Neuronal stem cell (in vitro differentiated cells): ENCODE measurements at regions not wholly inside any gene's neighbourhood (a gene's known extent, or its start where the extent isn't known, plus 50 kb on each side); places are given as distances from the start of the nearest gene placed in this dataset.
A peak's percentile ranks its signal among the peaks of the same experiment; 100 is the strongest.

Experiments used
- DNase-seq: peaks from one replicate; pipeline ENCODE4 v3.0.0-alpha.2; 2013; ENCODE audit warnings: low spot score
- H2AFZ ChIP-seq: one replicate; pipeline ENCODE4 v1.6.1; 2013; ENCODE audit warnings: mild to moderate bottlenecking, low read length, inconsistent platforms
- H2AK5ac ChIP-seq: 2 replicates; pipeline ENCODE4 v1.6.1; 2013; ENCODE audit warnings: low read depth, mild to moderate bottlenecking, inconsistent platforms, low read length, moderate library complexity, mixed read lengths
- H2BK120ac ChIP-seq: 2 replicates; pipeline ENCODE4 v1.6.1; 2013; ENCODE audit warnings: low read depth, mild to moderate bottlenecking, inconsistent platforms, low read length, moderate library complexity, mixed read lengths
- H2BK12ac ChIP-seq: one replicate; pipeline ENCODE4 v1.6.1; 2013; ENCODE audit warnings: low read length, inconsistent platforms
- H2BK15ac ChIP-seq: 2 replicates; pipeline ENCODE4 v1.6.1; 2013; ENCODE audit warnings: mild to moderate bottlenecking, low read length, inconsistent platforms, mixed read lengths
- H2BK5ac ChIP-seq: one replicate; pipeline ENCODE4 v1.6.1; 2013; ENCODE audit warnings: inconsistent platforms, mild to moderate bottlenecking, low read length, moderate library complexity
- H3K14ac ChIP-seq: one replicate; pipeline ENCODE4 v1.6.1; 2013; ENCODE audit warnings: low read length, inconsistent platforms
- H3K18ac ChIP-seq: 2 replicates; pipeline ENCODE4 v1.6.1; 2013; ENCODE audit warnings: low read length, inconsistent platforms
- H3K23ac ChIP-seq: 2 replicates; pipeline ENCODE4 v1.6.1; 2013; ENCODE audit warnings: low read depth, mild to moderate bottlenecking, mixed read lengths, low read length, inconsistent platforms; ENCODE audit not compliant: poor library complexity
- H3K27ac ChIP-seq: replicated peaks from 3 replicates; pipeline ENCODE4 v1.5.1; 2013; ENCODE audit warnings: low read length, inconsistent platforms
- H3K27me3 ChIP-seq, 3 experiments: 2 replicates each; pipeline ENCODE4 v1.6.1; 2013; ENCODE audit warnings: low read length in 3 of 3, mild to moderate bottlenecking in 2 of 3, inconsistent platforms in 1 of 3, low read depth in 1 of 3, mixed read lengths in 1 of 3, moderate library complexity in 1 of 3; ENCODE audit not compliant: control insufficient read depth in 3 of 3, insufficient read depth in 3 of 3
- H3K36me3 ChIP-seq, 2 donors: replicated peaks in 1 of 2; 2 replicates each; pipeline ENCODE4 v1.6.1; 2013; ENCODE audit warnings: low read length in 2 of 2; ENCODE audit not compliant: control insufficient read depth in 2 of 2, insufficient read depth in 2 of 2
- H3K4ac ChIP-seq: 2 replicates; pipeline ENCODE4 v1.6.1; 2013; ENCODE audit warnings: inconsistent platforms, mild to moderate bottlenecking, low read length, moderate library complexity
- H3K4me1 ChIP-seq, 2 donors: 1 replicate in 1 of 2; 2 replicates in 1 of 2; pipeline ENCODE4 v1.6.1; 2013; ENCODE audit warnings: low read length in 2 of 2, low read depth in 1 of 2; ENCODE audit not compliant: control insufficient read depth in 2 of 2, insufficient read depth in 1 of 2
- H3K4me2 ChIP-seq: one replicate; pipeline ENCODE4 v1.6.1; 2013; ENCODE audit warnings: mild to moderate bottlenecking, low read length, inconsistent platforms; ENCODE audit not compliant: insufficient read depth, poor library complexity, severe bottlenecking
- H3K4me3 ChIP-seq, 2 donors: 2 replicates each; pipeline ENCODE4 v1.5.1; 2013; ENCODE audit warnings: low read length in 2 of 2, mild to moderate bottlenecking in 2 of 2, inconsistent platforms in 1 of 2, moderate library complexity in 1 of 2
- H3K79me1 ChIP-seq: one replicate; pipeline ENCODE4 v1.6.1; 2013; ENCODE audit warnings: low read depth, mild to moderate bottlenecking, inconsistent platforms, low read length, moderate library complexity
- H3K9ac ChIP-seq: one replicate; pipeline ENCODE4 v1.6.1; 2013; ENCODE audit warnings: mild to moderate bottlenecking, low read depth, low read length, inconsistent platforms; ENCODE audit not compliant: poor library complexity
- H3K9me3 ChIP-seq, 2 donors: replicated peaks in 1 of 2; 2 replicates each; pipeline versions ENCODE3 to v1.6.1; 2013; ENCODE audit warnings: low read length in 2 of 2, mild to moderate bottlenecking in 2 of 2, inconsistent platforms in 1 of 2, low read depth in 1 of 2, mixed read lengths in 1 of 2, moderate library complexity in 1 of 2; ENCODE audit not compliant: control insufficient read depth in 2 of 2, insufficient read depth in 1 of 2
- H4K8ac ChIP-seq: one replicate; pipeline ENCODE4 v1.6.1; 2013; ENCODE audit warnings: low read depth, mild to moderate bottlenecking, inconsistent platforms, low read length, moderate library complexity
- H4K91ac ChIP-seq: one replicate; pipeline ENCODE4 v1.6.1; 2013; ENCODE audit warnings: low read length, low read depth, mild to moderate bottlenecking, inconsistent platforms; ENCODE audit not compliant: poor library complexity
- WGBS, 2 donors: extraction: QIAGEN DNeasy Blood & Tissue Kit; methylation state at CpG; one replicate each; pipeline ENCODE4 v1.1.7; 2013; ENCODE audit warnings: missing lambda C conversion rate in 2 of 2, mixed read lengths in 1 of 2; ENCODE audit not compliant: insufficient read length in 2 of 2, insufficient replicate concordance in 1 of 2; ENCODE audit errors: extremely low coverage in 2 of 2; 5-methylcytosine and 5-hydroxymethylcytosine counted together

DNA sequence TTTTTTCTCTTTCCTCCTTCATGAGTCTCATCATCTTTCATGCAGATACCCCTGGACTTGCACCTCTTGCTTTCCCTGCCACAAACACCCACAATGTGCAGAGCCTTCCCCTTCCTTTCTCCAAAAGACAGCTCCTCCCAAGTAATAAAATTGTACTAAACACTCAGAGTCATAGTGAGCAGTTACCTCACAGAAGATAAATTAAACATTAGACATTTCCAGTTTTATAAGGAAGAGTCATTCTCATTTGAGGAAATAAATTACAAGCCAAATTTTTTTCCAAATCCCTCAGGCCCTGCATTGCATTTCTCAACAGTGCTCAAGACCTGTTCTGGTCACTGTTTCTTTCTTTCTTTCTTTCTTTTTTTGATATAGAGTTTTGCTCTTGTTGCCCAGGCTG, 131.5 kb downstream of the ATPSCKMT start:
- H2BK12ac ChIP-seq, result no peak overlapping the region
- no peak overlapping the region for H2AFZ ChIP-seq
- H3K18ac ChIP-seq, result no peak overlapping the region
- no peak overlapping the region for H2BK15ac ChIP-seq
- no peak overlapping the region for H3K27ac ChIP-seq
- H3K79me1 ChIP-seq, result peaks cover 2% of the 10 kb centered on the region
- H3K9me3 ChIP-seq, result peaks cover 0 to 9% of the 10 kb centered on the region in 2 donors
- H3K4me1 ChIP-seq, result no peaks in the 10 kb centered on the region
- no peak overlapping the region for H2AK5ac ChIP-seq
- H2BK5ac ChIP-seq, result no peak overlapping the region
- no peak overlapping the region for H3K14ac ChIP-seq
- H2BK120ac ChIP-seq, result no peak overlapping the region
- H4K91ac ChIP-seq, result no peak overlapping the region
- no peak overlapping the region for H4K8ac ChIP-seq
- no peak overlapping the region for H3K23ac ChIP-seq
- no peaks in the 10 kb centered on the region for H3K27me3 ChIP-seq
- DNase-seq, result no peak
- H3K9ac ChIP-seq, result no peak overlapping the region
- no peaks in the 10 kb centered on the region for H3K36me3 ChIP-seq
- H3K4me2 ChIP-seq, result no peak overlapping the region
- H3K4ac ChIP-seq, result no peak overlapping the region
- no peak overlapping the region for H3K4me3 ChIP-seq

- Histone ChIP-seq H3K79me1 (peaks cover 2% of the 10 kb centered on the region), H3K9me3 (peaks cover 0 to 9% of the 10 kb centered on the region in 2 donors), H4K8ac (no peak overlapping the region), H3K4me1 (no peaks in the 10 kb centered on the region), H3K4me2 (no peak overlapping the region), H2BK120ac (no peak overlapping the region), H3K4me3 (no peak overlapping the region), H3K14ac (no peak overlapping the region), H2AFZ (no peak overlapping the region), H3K4ac (no peak overlapping the region), H4K91ac (no peak overlapping the region), H2BK15ac (no peak overlapping the region), H2BK12ac (no peak overlapping the region), H2BK5ac (no peak overlapping the region), H3K27ac (no peak overlapping the region), H3K9ac (no peak overlapping the region), H3K36me3 (no peaks in the 10 kb centered on the region), H3K23ac (no peak overlapping the region), H3K18ac (peak overlapping the region; percentile 9), H3K27me3 (no peaks in the 10 kb centered on the region), H2AK5ac (peak overlapping the region; percentile 6)
- no peak for DNase-seq
Measured at GRCh38 chr5:10116594-10116993, 133.1 kb downstream of the ATPSCKMT start.

- Histone ChIP-seq H3K18ac (no peak overlapping the region), H2BK15ac (no peak overlapping the region), H2BK120ac (no peak overlapping the region), H3K27ac (no peak overlapping the region), H2BK12ac (no peak overlapping the region), H3K9ac (no peak overlapping the region), H2BK5ac (no peak overlapping the region), H4K91ac (no peak overlapping the region), H3K4me1 (no peaks in the 10 kb centered on the region), H3K14ac (no peak overlapping the region), H4K8ac (no peak overlapping the region), H3K27me3 (no peaks in the 10 kb centered on the region), H2AK5ac (peak overlapping the region; percentile 4), H3K4me3 (no peak overlapping the region), H3K36me3 (no peaks in the 10 kb centered on the region), H3K4ac (no peak overlapping the region), H2AFZ (no peak overlapping the region), H3K79me1 (peaks cover under 1% of the 10 kb centered on the region), H3K23ac (no peak overlapping the region), H3K9me3 (peaks cover 0 to 9% of the 10 kb centered on the region in 2 donors), H3K4me2 (no peak overlapping the region)
- WGBS, 2 donors, result no CpG with 5 or more reads among the region's 4 CpGs
- no peak for DNase-seq
Measured at GRCh38 chr5:10115669-10116068, 134.0 kb downstream of the ATPSCKMT start.

DNA sequence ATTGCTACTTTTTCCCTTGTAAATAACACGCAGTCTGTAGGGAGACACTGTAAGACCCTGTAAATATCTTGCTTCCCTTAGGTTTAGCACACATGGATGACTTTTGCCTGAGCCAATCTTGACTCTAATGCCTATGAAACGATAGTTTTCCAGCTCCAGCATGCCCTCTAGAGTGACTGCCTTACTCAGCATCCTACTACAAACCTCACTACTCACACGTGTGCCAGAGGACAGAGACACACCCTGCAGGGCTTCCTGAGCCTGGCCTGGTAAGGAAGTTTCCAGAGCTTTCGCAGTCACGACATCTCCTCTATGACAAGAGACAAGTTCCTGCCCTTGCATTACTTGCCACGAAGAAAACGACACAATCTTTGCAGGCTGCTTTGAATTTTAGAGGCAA, 138.1 kb downstream of the ATPSCKMT start:
- Histone ChIP-seq H2AK5ac (no peak overlapping the region), H2BK5ac (no peak overlapping the region), H3K79me1 (no peaks in the 10 kb centered on the region), H2AFZ (no peak overlapping the region), H3K4me2 (no peak overlapping the region), H3K23ac (no peak overlapping the region), H2BK15ac (no peak overlapping the region), H3K14ac (no peak overlapping the region), H2BK12ac (no peak overlapping the region), H4K91ac (no peak overlapping the region), H3K18ac (no peak overlapping the region), H3K4me1 (no peaks in the 10 kb centered on the region), H3K4me3 (no peak overlapping the region), H2BK120ac (no peak overlapping the region), H3K27me3 (no peaks in the 10 kb centered on the region), H3K9me3 (peaks cover 0 to 9% of the 10 kb centered on the region in 2 donors), H4K8ac (no peak overlapping the region), H3K4ac (no peak overlapping the region), H3K9ac (no peak overlapping the region), H3K27ac (no peak overlapping the region), H3K36me3 (no peaks in the 10 kb centered on the region)
- no CpG with 5 or more reads among the region's 7 CpGs for WGBS, 2 donors
- DNase-seq, result peak; percentile 33
